Smooth muscle cell (in vitro differentiated cells): ENCODE measurements at regions not wholly inside any gene's neighbourhood (a gene's known extent, or its start where the extent isn't known, plus 50 kb on each side); places are given as distances from the start of the nearest gene placed in this dataset.

Source experiments
- DNase-seq: peaks from one replicate; lab custom pipeline; 2025; ENCODE audit not compliant: unreplicated experiment; lab: John Stamatoyannopoulos, UW
- H2AFZ ChIP-seq: fragments of 200-600 bp; sonication (generic); 2 replicates; pipeline ENCODE4 v1.6.0; 2016; ENCODE audit warnings: antibody characterized with exemption, low read depth, mild to moderate bottlenecking
- H3F3A ChIP-seq: fragments of 200-600 bp; sonication (generic); 2 replicates; pipeline ENCODE4 v1.6.0; 2017; ENCODE audit warnings: antibody characterized with exemption, low read depth
- H3K27ac ChIP-seq: fragments of 200-600 bp; sonication (generic); 2 replicates; pipeline ENCODE4 v1.5.1; 2016; ENCODE audit warnings: low read depth, mild to moderate bottlenecking
- H3K27me3 ChIP-seq: fragments of 200-600 bp; sonication (generic); 2 replicates; pipeline ENCODE4 v1.6.1; 2016; ENCODE audit warnings: low read depth, mild to moderate bottlenecking
- H3K36me3 ChIP-seq: fragments of 200-600 bp; sonication (generic); 2 replicates; pipeline ENCODE4 v1.5.1; 2016; ENCODE audit warnings: low read depth
- H3K4me1 ChIP-seq: fragments of 200-600 bp; sonication (generic); 2 replicates; pipeline ENCODE4 v1.5.1; 2016; ENCODE audit warnings: low read depth
- H3K4me2 ChIP-seq: fragments of 200-600 bp; sonication (generic); 2 replicates; pipeline ENCODE4 v1.6.0; 2016; ENCODE audit warnings: mild to moderate bottlenecking
- H3K4me3 ChIP-seq: fragments of 200-600 bp; sonication (generic); 2 replicates; pipeline ENCODE4 v1.5.1; 2016; ENCODE audit warnings: mild to moderate bottlenecking
- H3K79me2 ChIP-seq: fragments of 200-600 bp; sonication (generic); 2 replicates; pipeline ENCODE4 v1.6.0; 2016; ENCODE audit warnings: low read depth, mild to moderate bottlenecking
- H3K9ac ChIP-seq: fragments of 200-600 bp; sonication (generic); 2 replicates; pipeline ENCODE4 v1.6.0; 2016; ENCODE audit warnings: low read depth
- H3K9me3 ChIP-seq: fragments of 200-600 bp; sonication (generic); replicated peaks from 2 replicates; pipeline ENCODE4 v1.5.1; 2016; ENCODE audit warnings: low read depth
- H4K20me1 ChIP-seq: fragments of 200-600 bp; sonication (generic); 2 replicates; pipeline ENCODE4 v1.6.0; 2016; ENCODE audit warnings: low read depth
- CTCF ChIP-seq: fragments of 200-600 bp; sonication (generic); IDR thresholded peaks from 2 replicates; pipeline ENCODE4 v1.5.1; 2017; ENCODE audit warnings: borderline replicate concordance, mild to moderate bottlenecking, antibody characterized with exemption; ENCODE audit not compliant: insufficient read depth, poor library complexity, severe bottlenecking
- WGBS: methylation state at CpG from one replicate; pipeline ENCODE4 v1.1.7; 2016; ENCODE audit warnings: low lambda C conversion rate; 5-methylcytosine and 5-hydroxymethylcytosine counted together

GRCh38 chr3:87361271-87361670 is 84.9 kb upstream of the POU1F1 start:
- no peaks in the 10 kb centered on the region for H3K4me1 ChIP-seq

GRCh38 chr3:87359826-87360225 is 83.4 kb upstream of the POU1F1 start:
- no peak for DNase-seq
- H3K9me3 ChIP-seq, result no peaks in the 10 kb centered on the region
- no peaks in the 10 kb centered on the region for H3K36me3 ChIP-seq
- no peak overlapping the region for H3K4me2 ChIP-seq
- TF ChIP-seq CTCF, result no peak
- H3K27me3 ChIP-seq, result no peaks in the 10 kb centered on the region
- no peak overlapping the region for H3K4me3 ChIP-seq
- no peaks in the 10 kb centered on the region for H3K79me2 ChIP-seq
- H3F3A ChIP-seq, result no peaks in the 10 kb centered on the region
- H3K27ac ChIP-seq, result no peak overlapping the region
- no peak overlapping the region for H3K9ac ChIP-seq
- H3K4me1 ChIP-seq, result no peaks in the 10 kb centered on the region
- WGBS, result 93% methylated on average over 2 of the region's 2 CpGs
- no peak overlapping the region for H2AFZ ChIP-seq
- H4K20me1 ChIP-seq, result no peaks in the 10 kb centered on the region

More at GRCh38 chr3:87361271-87361670, 84.9 kb upstream of the POU1F1 start:
- no peak overlapping the region for H3K27ac ChIP-seq
- H3K9me3 ChIP-seq, result no peaks in the 10 kb centered on the region
- no peak overlapping the region for H3K9ac ChIP-seq
- H3F3A ChIP-seq, result no peaks in the 10 kb centered on the region
- no peak overlapping the region for H2AFZ ChIP-seq
- no peak overlapping the region for H3K4me3 ChIP-seq
- H3K79me2 ChIP-seq, result no peaks in the 10 kb centered on the region
- H4K20me1 ChIP-seq, result no peaks in the 10 kb centered on the region
- DNase-seq, result no peak
- H3K27me3 ChIP-seq, result no peaks in the 10 kb centered on the region
- H3K4me2 ChIP-seq, result no peak overlapping the region
- no peak for TF ChIP-seq CTCF
- no peaks in the 10 kb centered on the region for H3K36me3 ChIP-seq

- Histone ChIP-seq H3K9ac (no peak overlapping the region), H3K27ac (no peak overlapping the region), H4K20me1 (no peaks in the 10 kb centered on the region), H3K9me3 (no peaks in the 10 kb centered on the region), H3K79me2 (no peaks in the 10 kb centered on the region), H3K4me2 (no peak overlapping the region), H3K27me3 (no peaks in the 10 kb centered on the region), H3K36me3 (no peaks in the 10 kb centered on the region), H3K4me1 (no peaks in the 10 kb centered on the region), H3K4me3 (no peak overlapping the region), H3F3A (no peaks in the 10 kb centered on the region), H2AFZ (no peak overlapping the region)
- TF ChIP-seq CTCF, result no peak
- 88% methylated on average over 4 of the region's 4 CpGs for WGBS
- DNase-seq, result no peak
Measured at GRCh38 chr3:87359025-87359424, 82.6 kb upstream of the POU1F1 start.

GRCh38 chr3:87358066-87358465 is 81.7 kb upstream of the POU1F1 start:
- Histone ChIP-seq H4K20me1 (no peaks in the 10 kb centered on the region), H3K9me3 (no peaks in the 10 kb centered on the region), H3K9ac (no peak overlapping the region), H2AFZ (no peak overlapping the region), H3K4me3 (no peak overlapping the region), H3K27me3 (no peaks in the 10 kb centered on the region), H3K4me1 (no peaks in the 10 kb centered on the region), H3K27ac (no peak overlapping the region), H3K79me2 (no peaks in the 10 kb centered on the region), H3K36me3 (no peaks in the 10 kb centered on the region), H3K4me2 (no peak overlapping the region), H3F3A (no peaks in the 10 kb centered on the region)
- 91% methylated on average over 2 of the region's 2 CpGs for WGBS
- TF ChIP-seq CTCF, result no peak
- DNase-seq, result no peak
